CD4-positive, alpha-beta T cell treated with Interleukin-4 for 1 hour (primary cell): ENCODE measurements at regions not wholly inside any gene's neighbourhood (a gene's known extent, or its start where the extent isn't known, plus 50 kb on each side); places are given as distances from the start of the nearest gene placed in this dataset.

Source experiments
- DNase-seq, 2 donors: peaks; one replicate each; pipeline ENCODE4 v3.0.0-alpha.2; 2020 to 2022

DNA sequence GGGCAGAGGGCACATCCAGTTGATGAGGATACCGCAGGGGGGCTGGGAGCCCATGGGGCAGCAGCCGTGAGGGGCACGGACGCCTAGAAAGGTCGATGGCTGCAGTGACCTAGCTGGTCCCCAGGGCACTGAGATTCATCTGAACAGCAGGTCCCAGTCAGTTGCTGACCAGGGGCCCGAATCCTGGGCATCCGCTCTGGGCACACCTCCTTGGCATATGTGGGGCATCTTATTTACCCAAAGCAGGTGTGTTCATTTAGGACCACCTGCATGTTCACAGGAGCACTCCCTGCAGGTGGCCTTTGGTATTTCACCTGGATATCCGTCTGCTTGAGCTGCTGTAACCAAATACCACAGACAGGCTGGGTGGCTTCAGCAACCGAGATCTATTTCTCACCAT lies 72.0 kb upstream of the ODC1 start:
- peak in 1 of 2 donors; percentile 8 for DNase-seq

- DNase-seq = no peak
Measured at GRCh38 chr2:10519394-10519740, 71.2 kb upstream of the ODC1 start.

DNA sequence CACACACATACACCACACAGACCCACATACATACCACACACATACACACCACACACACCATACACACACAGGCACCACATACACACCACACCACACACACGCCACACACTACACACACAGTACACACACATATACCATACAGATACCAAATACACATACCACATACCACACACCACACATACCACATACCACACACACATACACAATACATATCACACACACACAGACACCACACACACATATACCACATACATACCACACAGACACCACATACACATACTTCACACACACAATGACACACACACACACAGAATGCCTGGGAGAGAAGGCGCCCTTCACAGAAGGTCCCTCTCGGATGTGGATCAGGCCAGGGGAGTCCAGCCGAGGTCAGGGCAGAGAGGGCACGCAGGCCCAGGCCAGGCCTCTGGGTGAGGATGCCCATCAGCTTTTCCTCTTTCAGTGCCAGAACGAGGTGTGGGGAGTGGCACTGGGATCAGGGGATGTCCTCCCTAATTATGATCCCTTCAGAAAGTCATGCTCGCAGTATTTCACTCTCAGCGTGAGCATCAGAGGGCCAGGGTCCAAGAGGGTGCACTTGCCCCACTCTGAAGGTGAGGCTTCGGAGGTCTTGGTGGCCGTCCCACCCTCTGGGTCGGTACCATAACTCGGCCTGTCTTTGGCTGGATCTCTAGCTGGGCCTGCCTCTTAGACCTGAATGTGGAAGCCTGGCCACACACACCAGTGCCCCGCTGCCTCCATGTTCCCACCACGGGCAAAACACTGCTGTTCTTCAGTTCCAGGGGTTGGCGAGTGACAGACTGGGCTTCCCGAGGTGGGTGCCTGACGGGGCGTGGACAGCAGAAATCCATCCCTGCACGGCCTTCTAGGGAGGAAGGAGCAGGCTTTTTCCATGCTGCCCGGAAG lies 70.6 kb upstream of the ODC1 start:
- DNase-seq = peak in 1 of 2 donors; percentile 3

- peak in 1 of 2 donors; percentile 1 for DNase-seq
Measured at GRCh38 chr2:10517351-10518043, 69.4 kb upstream of the ODC1 start.

DNA sequence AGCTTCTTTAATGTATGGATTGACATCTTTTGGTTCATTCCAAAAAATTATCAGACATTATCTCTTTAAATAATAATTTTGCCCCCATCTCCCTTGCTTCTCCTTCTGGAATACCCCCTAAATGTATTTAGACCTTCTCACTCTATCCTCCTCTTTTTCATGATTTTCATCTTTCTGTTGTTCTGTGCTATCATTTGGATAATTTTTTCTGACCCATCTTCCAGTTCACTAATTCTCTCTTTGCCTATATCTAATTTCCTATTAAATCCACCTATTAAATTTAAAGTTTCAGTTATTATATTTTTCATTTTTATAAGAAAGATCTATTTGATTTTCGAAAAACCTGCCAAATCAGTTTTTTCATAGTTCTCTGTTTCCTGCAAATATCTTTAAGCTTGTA lies 67.8 kb upstream of the ODC1 start:
- no peak for DNase-seq

- no peak for DNase-seq
Measured at GRCh38 chr2:10514743-10515142, 66.6 kb upstream of the ODC1 start.

- peak in 1 of 2 donors; percentile 8 for DNase-seq
Measured at GRCh38 chr2:10514273-10514672, 66.1 kb upstream of the ODC1 start.

DNA sequence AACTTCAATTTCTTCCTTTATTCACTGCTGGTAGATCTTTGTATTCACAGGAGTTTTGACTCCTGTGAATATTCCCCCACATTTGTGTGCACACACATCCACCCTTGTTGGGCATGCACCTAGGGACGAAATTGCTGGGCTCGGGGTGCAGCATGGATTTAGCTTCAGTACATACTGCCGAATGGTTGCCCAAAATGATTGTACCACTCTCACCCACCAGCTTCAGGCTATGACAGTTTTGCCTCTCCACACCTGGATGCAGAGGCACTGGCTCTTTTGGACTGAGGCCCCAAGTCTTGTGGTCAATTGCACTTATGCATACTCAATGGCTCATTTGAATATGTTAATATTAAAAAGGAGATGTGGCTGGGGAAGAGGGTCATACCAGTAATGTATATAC lies 65.1 kb upstream of the ODC1 start:
- DNase-seq = peak in 1 of 2 donors; percentile 2

DNA sequence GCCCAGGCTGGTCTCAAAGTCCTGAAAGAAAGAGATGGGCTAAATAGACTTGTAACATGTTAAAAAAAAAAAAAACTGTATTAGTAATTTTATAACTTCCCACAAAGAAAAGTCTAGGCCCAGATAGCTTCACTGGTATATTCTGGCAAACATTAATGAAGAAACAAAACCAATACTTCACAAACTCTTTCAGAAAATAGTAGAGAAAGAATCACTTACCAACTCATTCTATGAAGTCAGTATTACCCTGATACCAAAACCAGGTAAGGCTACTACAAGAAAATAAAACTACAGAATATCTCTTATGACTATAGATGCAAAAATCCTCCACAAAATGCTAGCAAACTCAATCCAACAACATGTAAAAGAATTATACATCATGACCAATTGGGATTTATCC lies 59.9 kb upstream of the ODC1 start:
- DNase-seq = no peak

- peak in 1 of 2 donors; percentile 10 for DNase-seq
Measured at GRCh38 chr2:10507106-10507505, 59.0 kb upstream of the ODC1 start.

DNA sequence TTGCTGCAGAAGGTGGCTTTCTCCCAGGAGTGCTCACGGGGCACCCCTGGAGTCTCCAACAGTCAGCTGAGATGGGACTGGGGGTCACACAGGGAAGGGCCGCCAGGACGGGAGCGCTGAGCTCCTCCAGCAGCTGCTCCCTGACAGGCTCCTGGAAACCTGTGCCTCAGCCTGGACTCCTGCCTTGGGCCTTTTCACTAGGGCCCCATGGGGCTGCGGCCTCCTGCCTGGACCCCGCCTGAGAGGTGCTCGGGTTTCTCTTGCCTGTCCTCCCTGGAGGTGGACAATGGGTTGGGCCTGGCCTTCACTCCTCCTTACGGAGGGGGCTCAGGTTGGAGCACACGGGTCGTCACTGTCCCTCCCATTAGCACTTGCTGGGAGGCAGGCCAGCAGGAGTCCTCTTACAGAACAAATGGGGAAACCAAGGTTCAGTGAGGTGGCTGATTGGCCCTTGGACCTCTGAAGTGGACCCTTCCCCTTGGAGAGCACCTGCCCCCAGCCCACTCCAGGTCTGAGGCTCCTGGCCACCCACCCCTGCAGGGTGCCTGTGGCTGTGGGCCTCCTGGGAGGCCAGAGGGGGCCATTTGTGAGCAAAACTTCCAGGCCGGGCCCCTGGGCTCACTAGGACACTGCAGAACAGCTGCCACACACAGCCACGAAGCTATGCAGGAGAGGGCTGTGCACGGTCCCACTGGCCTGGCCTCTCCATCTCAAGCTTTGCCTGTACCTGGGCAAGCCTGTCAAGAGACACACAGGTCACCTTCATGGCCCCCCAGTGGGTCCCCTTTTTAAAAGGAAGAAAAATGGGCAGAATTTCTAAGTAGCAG lies 57.1 kb upstream of the ODC1 start:
- peak in 1 of 2 donors; percentile 5 for DNase-seq

DNA sequence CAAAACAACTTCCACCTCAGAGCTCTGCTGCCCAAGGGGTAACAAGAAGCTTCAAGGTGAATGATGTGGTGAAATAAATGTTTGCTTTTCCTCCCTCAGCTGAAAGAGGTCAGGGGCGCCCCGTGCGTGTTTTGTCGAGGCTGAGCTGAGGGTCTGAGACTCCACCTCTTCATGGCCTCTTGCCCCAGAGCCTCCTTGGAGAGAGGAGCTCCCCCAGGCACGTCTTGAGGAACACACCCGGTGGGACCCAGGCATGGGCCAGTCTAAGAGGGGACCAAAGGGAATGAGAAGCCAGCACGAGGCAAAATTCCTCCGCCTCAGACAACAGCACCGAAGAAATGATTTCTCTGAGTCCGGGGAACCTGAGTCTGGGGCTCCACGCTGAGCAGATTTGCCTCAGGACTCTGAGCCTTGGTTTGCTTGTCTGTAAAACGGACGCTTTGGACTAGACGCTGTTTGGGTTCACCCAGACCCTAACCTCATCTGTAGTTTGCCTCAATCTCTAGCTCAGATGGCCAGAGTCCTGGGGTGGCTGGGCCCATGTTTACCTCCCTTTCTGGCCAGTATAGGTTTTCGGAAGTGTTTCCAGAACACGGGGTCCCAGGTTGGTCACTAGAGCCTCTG lies 56.4 kb upstream of the ODC1 start:
- DNase-seq = peak in 1 of 2 donors; percentile 4

- peak in 1 of 2 donors; percentile 5 for DNase-seq
Measured at GRCh38 chr2:10502803-10503107, 54.6 kb upstream of the ODC1 start.

DNA sequence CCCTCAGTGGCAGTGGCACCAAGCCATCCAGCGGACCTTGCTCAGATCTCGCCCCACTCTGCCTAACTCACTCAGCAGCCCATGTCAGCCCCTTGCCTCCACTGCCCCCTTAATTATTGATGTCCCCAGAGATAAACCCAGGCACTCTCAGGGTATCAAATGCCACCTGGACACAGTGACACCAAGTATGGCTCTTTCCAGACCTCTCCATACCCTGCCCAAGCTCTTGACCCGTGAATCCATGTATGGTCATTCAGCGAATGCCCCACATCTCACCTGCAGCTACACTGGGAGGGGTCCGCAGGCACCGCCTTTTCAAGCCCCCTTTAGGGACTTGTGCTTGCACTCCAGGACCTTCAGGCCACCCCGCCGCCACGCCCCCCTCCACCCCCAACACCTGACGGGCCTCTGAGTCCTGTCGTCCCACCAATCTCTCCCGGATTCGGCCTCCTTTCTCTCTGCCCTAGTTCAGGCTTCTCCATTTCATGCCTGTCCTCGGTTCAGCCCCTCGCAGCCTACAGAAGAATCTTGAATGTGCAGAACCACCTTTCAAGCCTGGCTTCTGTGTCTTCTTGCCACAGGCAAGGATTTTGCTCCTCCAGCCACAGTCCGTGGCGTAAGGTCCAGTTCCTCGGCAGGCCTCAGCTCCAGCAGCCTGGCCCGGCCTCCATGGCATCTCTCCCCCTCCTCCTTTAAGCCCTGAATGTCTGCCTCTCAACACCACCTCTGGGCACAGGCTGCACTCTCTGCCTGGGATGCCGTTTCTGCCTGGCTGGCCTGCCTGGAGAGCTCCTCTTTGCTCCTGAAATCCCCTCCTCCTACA lies 54.1 kb upstream of the ODC1 start:
- DNase-seq = peak in 1 of 2 donors; percentile 10

GRCh38 chr2:10501451-10501961 lies 53.4 kb upstream of the ODC1 start:
- DNase-seq = peak in 1 of 2 donors; percentile 9

DNA sequence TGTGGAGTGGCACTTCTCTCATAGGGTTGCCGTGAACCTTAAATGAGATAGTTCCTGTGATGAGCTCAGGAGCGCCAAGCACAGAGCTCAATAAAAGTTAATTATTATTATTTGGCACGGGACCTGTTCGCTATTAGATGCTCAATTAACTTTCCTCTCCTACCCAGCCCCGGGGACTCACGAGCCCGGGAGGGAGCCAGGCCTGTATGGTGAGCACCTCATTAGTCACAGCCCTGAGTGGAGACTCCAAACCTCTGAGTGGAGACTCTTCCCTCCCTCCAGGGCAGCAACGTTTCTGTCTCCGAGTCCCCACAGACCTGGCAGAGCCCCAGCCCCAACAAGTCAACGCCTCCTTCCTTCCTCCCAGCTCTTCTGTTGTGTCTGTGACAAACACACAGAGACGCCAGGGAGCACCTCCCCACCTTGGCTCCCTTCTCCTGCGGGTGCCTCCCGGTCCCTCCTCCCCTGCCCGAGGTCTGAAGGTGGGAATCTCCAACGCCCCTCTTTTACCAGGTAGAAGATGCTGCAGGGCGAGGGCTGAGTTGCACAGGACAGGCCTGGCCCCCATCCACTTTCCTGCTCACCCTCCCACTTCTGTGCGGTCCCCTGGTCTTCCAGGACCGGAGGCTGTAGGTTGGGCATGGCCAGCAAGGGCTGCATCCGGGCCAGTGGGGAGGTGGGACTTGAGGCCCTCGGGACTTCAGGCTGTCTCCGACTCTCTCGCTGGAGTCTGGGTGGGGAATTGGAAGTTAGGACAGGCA lies 52.7 kb upstream of the ODC1 start:
- peak in 1 of 2 donors; percentile 10 for DNase-seq

GRCh38 chr2:10499911-10500521 lies 51.9 kb upstream of the ODC1 start:
- DNase-seq = peak in 1 of 2 donors; percentile 9

DNA sequence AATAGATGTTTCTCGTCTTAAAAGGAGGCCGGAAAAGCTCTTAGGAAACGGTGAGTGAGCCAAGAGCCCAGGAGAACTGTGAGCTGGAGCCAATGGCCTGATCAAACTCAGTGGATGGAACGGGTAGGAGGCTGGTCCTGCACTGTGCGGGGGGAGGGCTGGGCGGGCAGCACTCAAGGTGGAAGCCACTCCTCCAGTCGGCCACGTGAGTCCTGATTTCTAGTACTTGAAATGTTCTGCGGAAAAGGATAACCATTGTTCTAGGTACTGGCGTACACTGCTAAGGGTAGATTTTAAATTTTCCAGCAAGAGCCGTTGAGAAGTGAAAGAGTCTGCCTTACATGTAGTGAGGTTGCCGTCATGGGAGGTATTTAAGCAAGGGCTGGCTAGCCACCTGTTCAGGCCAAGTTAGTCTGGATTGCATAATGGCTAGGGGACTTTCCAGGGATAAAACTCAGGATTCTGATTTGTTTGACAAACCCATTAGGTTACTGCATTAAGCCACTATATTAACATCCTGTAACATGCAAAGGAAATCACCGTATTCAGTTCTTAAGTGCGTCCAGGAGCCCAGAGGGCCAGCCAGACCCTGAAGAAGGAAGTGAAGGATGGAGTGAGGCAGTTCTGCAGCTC lies 51.3 kb upstream of the ODC1 start:
- no peak for DNase-seq

DNA sequence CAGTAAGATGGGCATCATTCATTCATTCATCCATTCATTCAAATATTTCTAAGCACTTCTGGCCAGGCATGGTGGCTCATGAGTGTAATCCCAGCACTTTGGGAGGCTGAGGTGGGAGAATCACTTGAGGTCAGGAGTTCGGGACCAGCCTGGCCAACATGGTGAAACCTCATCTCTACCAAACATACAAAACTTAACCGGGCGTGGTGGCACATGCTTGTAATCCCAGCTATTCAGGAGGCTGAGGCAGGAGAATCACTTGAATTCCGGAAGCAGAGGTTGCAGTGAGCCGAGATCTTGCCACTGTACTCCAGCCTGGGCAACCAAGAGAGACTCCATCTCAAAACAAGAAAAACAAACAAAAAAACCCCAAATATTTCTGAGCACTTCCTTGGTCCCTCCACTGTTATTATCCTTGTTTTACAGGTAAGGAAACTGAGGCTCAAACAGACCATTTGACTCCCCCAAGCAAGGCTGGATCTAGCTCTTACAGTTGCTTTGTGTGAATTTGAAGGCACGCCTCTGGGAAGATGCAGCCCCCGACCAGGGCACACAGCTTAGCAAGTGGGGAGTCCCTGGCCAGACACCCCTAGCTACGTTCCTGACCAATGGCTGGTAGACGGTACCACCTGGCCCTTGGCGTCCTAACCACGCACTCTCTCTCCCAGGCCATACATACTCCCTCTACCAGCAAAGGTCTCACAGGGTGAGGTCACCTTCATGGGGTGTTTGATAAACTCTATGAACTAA lies 50.6 kb upstream of the ODC1 start:
- peak in 1 of 2 donors; percentile 6 for DNase-seq
